GM18511 (cell line): ENCODE measurements at regions not wholly inside any gene's neighbourhood (a gene's known extent, or its start where the extent isn't known, plus 50 kb on each side); places are given as distances from the start of the nearest gene placed in this dataset.
"Not testable (repeated sequence)": the region's sequence is repeated elsewhere in the genome, so short reads cannot be mapped to it uniquely, and the experiment has no call there.

Experiments used
- ATAC-seq: cut with Tn5 transposase; IDR thresholded peaks from one replicate; pipeline ENCODE4 v1.9.1; 2021; ENCODE audit warnings: mild to moderate bottlenecking, moderate library complexity; ENCODE audit not compliant: unreplicated experiment

DNA sequence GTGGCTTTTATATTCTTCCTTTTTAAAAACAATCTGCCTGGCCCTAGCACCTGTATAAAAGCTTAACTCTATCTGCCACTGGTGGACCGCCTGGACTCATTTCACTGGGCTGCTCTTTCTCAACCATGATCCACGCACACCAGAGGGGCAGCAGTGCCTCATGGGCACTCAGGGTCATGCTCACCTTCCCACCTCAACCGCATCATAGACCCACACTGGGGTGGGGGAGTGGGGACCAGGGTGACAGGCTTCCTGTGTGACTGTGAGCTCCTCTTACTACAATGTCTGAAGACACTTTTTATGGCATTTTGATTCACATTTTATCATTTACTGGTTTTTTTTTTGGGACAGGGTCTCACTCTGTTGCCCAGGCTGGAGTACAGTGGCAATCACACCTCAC lies 4038.8 kb upstream of the TPTE start:
- not testable (repeated sequence) for ATAC-seq

DNA sequence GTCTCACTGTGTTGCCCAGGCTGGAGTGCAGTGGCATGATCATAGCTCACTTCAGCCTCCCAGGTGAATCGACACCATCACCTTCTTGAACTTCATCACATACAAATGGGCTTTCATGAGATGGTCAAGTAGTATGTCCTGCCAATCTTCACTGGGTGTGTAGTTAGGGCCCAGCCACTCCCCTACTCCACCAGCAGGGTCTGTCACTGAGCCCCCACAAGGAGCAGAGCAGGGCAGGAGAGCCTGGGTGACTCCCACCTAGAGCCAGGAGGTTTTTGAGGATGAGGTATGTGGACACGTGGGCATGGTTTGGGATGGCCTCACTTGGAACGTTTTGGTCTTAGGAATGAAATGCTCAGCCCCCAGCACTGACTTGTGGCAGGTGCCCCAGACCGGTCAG lies 4037.7 kb upstream of the TPTE start:
- ATAC-seq, result not testable (repeated sequence)

DNA sequence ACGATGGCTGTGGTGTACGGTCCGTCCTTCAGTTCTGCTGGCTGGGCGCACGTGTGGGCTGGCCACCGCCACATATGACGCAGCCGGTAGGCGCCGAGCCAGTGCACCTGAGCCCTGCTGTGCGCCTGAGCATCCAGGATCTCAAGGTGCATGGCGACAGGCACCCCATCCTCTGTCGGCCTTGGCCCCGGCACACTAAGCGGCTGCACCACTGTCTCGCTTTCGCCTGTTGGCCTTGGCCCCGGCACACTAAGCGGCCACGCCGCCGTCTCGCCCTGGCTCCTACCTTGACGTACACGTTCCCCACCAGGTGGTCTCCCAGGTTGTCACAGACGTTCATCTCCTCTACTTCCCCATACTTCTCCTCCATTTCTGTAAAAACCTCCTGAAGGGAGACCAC lies 4034.6 kb upstream of the TPTE start:
- ATAC-seq, result not testable (repeated sequence)

DNA sequence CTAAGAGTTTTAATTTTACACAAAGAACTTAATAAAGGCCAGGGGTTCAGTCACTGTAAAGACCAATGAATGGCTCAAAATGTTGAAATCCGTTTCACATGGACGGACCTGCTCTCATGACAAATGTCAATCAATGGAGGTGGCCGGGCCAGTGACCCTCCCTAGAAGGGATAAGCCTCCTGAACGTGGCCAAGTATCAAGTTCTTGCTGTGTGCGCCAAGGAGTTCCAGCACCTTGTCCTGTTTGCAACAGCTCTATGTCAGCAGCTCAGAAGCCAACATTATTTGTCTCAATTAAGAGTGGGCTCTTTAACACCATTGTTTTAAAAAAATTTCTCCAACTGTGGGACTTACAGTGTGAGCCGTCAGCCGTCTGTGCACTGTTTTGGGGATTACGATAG lies 4028.7 kb upstream of the TPTE start:
- not testable (repeated sequence) for ATAC-seq

DNA sequence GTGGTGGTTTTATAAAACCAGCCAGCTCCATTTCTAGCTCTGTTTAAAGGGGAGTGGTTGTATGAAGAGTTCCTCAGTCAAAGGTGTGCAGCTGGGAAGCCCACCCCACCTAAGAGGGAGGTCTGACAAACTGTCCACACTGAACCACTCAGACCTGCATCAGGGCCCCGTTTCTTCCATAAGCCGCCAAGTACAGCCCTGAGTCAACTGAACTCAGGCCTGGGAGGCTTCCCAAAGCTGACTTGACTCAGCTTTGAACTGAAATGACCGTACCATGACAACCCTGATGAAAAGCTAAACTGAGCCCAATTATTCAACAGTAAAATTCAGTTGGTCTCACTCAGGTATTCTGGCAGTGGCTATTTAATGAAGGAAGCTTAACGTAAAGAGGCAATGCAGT lies 4027.4 kb upstream of the TPTE start:
- ATAC-seq, result not testable (repeated sequence)

DNA sequence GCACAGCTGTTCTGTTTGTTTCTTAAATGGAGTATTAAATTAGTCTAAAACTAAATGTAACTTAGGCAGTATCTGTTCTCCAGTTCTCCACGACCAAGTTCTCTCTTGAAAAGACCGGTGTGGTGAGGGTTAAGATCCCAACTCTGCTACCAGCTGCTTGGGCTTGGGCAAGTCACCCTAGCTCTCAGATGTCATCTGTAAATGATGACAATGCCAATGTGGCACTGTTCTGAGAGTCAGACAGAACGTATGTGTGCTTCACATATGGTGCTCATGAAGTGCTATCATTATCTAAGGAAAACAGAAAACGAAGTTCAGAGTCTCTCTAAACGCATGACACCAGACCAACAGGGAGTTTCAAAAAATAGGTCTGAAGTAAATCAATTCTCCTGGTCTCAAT lies 4025.0 kb upstream of the TPTE start:
- not testable (repeated sequence) for ATAC-seq

DNA sequence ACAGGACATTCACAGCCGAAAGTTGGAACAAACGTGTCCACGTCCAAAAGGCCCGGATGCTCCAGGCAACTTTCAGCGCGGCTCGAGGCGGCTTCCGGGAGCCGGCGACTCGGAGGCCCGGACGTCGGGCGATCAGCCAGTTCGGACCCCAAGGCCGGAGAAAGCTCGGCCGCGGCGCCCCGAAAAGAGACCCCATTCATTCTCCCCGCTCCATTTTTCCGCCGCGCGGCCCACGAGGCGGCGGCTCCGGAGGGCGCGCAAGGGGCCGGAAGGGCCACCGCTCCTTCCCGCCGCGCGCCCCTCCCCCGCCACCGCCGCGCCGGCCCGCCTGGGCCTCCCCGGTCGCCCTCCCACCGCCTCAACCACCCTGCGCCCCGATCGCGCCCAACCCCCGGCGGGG lies 4022.7 kb upstream of the TPTE start:
- ATAC-seq, result peak; percentile 40

DNA sequence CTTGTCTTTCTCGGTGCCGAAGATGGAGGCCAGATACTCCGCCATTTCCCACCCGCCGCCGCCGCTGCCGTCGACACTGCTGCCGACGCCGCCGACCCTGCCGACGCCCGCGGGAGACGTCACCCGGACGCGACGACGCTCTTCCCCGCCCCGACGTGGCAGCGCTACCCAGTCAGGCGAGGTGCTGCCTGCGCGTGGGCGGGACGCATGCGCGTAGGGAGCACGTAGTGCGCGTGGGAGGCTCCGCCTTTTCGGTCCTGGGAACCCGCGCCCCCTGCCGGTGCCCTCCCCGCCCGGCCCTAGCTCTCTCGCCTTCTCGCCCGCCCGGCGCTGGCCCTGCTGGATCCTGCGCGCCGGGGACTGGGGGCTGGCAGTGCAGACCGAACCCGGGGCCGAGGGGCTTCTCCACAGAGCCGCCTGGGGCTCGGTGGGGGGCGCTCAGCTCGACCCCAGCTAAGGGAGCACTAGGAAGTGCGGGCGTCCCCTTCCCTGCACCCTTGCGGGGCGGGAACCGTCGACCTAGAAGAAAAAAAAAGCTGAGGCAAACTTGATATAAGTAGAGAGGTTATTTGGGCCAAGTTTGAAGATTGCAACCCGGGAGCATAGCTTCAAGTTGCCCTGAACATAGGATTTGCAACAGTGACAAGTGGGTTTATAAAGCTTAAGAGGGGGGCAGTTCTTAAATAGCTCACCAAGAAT lies 4022.1 kb upstream of the TPTE start:
- ATAC-seq, result peak; percentile 76

DNA sequence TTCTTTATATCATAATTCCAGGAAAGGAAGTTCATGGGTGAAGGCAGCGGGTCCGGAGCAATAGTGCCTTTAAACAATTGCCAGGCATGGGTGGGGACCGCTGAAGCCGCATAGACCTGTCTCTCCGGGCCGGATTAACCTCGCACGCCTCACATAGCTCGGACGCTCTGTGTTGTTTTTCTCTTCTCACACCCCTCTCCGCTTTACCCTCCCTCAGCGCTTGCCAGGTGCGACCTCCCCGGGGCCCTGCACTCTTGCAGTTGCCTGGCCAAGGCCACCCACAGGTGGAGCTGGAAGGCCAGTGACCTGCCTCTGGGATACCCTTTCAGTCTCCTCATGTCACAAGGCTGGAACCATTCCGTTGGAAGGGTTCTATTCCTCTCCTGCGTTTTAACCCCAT lies 4021.5 kb upstream of the TPTE start:
- ATAC-seq, result not testable (repeated sequence)

DNA sequence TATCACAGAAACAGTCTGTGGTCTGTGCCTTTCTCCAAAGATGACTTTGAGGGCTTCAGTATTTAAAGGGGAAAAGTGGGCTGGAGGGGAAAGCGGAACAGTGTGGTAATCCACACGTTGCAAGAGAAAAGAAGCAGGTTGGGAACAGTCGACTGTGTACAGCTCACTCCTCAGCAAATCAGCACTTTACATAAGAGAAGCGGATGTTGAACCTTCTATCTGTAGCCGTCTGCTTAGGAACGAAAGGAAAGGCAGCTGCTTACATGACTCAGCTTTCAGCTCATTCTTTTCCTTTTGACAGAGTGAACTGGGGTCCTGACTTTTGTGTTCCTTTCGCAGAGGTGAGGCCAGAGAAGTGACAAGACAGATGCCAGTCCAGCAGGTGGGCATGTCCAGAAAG lies 4020.7 kb upstream of the TPTE start:
- not testable (repeated sequence) for ATAC-seq

DNA sequence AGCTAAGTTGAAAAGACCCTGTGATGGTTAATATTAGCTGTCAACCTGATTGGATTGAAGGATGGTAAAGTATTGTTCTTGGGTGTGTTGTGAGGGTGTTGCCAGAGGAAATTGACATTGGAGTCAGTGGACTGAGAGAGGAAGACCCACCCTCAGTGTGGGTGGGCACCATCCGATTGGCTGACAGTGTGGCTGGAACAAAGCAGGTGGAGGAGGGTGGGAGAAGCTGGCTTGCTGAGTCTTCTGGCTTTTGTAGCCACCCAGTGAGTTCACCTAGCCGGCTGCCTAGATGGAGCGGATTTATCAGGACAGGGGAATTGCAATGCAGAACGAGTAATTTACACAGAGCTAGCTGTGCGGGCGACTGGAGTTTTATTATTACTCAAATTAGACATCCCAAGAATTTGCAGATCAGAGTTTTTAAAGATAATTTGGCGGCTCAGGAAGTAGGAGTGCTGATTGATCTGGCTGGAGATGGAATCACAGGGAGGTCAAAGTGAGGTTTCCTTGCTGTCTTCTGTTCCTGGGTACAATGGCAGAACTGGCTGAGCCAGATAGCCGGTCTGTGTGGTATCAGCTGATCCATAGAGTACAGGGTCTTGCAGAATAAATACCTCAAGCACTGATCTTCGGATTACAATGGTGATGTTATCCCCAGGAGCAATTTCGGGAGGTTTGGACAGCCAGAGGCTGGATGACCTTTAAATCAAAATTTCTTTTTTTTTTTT lies 4015.1 kb upstream of the TPTE start:
- not testable (repeated sequence) for ATAC-seq

DNA sequence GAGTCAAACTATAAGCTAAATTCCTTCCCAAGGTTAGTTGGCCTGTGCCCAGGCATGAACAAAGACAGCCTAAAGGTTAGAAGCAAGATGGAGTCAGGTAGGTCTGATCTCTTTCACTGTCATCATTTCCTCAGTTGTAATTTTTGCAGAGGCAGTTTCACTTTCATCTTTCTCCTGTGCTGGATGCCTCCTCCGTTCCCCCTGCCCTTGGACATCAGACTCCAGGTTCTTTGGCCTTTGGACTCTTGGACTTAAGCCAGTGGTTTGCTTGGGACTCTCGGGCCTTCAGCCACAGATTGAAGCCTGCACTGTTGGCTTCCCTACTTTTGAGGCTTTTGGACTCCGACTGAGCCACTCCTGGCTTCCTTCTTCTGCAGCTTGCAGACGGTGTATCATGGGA lies 4013.8 kb upstream of the TPTE start:
- ATAC-seq, result not testable (repeated sequence)

DNA sequence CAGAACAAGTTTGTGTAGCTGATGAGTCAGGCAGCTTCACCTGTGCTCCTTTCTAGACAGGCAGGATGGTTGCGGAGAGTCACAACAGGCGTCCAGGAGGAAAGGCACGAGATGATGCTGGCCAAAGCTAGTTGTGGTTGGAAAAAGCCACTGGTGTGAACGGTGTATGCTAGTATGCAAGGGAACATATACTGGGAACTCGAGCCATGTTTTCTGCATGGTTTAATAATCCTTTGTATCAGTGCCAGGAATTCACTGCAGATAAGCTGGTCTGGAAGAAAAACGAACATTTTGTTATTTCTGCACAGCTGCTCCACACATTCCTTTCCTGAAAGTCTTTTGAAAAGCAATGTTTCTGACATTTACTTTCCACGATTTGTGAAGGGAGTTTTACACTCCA lies 3999.6 kb upstream of the TPTE start:
- ATAC-seq, result not testable (repeated sequence)

DNA sequence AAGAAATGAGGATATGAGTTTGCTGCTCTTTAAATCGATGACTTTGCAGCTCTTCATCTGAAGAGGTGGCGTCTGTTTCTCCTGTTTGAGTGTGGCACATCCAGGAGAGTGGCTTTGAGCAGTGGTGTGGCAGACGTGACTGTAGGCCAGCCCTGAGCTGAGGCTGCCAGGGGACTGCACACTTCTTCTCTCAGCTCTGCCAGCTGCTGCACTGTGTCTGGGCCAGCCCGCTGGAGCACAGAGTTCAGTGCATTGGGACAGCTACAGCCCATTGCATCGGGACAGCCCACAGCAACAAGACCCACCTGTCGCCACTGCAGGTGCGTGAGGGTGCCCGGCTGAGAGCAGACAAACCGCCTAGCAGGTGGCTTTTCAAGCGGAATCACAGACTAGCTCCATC lies 3995.2 kb upstream of the TPTE start:
- not testable (repeated sequence) for ATAC-seq

DNA sequence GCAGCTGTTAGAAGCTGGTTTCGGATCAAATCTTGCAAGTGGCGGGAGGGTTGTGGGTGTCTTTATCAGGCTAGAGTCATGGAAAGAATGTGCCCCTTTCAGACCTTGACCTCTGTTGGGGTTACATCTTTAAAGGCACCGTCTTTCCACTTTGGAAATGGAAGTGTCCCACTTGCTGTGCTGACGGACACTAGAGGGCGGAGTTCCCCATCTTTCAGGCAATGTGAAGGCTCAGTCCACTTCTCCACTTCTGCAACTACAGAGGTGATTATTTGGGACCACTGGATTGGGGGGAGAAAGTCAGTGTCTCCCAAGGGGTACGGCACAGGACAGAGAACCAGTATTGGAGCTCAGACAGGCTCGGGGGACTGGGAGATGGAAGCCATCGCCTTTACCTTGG lies 3990.7 kb upstream of the TPTE start:
- ATAC-seq, result not testable (repeated sequence)

DNA sequence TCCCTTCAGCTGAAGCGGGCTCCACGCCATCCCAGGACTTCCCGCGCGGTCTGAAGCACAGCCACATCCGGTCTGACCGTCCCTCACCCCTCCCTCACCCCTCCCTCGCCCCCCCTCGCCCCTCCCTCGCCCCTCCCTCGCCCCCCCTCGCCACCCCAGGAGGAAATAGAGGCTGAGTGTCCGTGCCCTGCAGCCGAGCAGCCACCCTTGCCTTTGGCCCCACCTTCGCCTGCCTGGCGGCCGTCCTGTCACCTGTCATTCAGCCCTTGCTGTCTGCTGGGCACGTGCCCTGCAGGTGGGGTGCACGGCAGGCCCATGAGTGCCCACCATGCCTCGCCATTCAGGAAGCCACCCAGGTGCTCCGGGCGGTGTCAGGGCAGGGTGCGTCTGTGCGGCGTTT lies 3988.1 kb upstream of the TPTE start:
- not testable (repeated sequence) for ATAC-seq

DNA sequence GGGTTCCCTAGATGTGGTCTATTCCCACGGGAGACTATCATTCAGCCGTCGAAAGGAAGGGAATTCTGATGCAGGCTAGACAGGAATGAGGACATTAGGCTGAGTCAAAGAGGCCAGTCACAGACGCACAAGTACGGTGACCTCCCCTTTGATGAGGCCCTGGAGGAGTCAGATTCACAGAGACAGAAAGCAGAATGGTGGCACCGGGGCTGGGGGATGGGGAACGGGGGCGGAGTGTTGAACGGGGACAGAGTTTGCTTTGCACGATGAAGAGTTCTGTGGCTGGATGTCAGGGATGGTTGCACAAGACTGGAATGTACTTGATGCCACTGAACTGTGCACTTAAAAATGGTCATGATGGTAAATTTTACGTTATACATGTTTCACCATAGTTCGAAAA lies 3983.1 kb upstream of the TPTE start:
- not testable (repeated sequence) for ATAC-seq

DNA sequence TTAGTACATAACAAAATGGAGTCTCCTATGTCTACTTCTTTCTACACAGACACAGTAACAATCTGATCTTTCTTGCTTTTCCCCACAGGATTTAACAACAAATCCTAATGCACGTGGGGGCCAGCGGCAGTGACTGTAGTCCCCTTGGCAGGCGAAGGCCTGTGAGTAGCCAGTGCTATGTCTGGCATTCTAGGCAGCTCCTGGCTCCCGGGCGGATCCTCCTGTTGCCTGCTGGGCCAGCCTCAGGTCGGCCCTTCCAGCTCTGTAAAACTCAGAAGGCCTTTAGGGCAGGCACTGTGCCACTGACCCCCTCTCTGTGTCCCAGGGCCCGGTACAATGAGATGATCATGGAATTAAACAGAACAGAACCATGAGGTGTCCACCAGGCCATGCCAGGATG lies 3981.7 kb upstream of the TPTE start:
- ATAC-seq, result not testable (repeated sequence)

DNA sequence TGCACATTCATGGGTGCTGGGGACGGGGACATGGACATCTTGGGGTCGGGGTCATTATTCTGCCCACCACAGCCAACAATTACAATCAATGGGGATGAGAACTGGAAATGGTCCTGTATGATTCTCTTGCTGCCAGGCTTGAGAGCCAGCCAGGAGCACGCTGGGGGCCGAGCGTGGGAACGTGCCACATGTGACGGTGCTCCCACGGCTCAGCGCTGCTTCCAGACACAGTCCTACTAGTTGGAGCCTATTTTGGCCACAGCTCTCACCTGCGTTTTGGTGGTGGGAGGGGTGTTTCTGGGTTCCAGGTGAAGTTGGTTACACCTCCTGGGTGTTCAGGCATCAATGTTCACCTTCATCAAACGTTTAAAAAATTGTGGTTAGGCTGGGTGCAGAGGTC lies 3980.3 kb upstream of the TPTE start:
- ATAC-seq, result not testable (repeated sequence)

DNA sequence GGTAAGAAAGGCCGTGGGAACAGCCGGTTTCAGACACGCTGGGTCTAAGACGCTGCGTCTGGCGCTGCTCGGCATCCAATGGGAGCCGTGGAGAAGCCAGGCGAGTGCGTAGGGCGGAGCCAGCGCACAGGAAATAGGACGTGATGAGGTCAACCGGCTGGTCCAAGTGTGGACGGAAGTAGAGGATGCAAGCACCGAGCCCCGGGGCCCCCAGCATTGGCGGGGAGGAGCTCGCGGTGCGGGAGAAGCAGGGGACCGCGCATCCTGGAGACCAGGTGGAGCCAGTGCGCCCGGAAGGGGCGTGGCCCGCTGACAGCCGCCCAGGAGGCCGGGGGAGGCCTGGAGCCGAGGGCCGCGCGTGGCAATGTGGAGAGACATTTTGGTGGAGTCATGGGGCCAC lies 3976.1 kb upstream of the TPTE start:
- not testable (repeated sequence) for ATAC-seq

DNA sequence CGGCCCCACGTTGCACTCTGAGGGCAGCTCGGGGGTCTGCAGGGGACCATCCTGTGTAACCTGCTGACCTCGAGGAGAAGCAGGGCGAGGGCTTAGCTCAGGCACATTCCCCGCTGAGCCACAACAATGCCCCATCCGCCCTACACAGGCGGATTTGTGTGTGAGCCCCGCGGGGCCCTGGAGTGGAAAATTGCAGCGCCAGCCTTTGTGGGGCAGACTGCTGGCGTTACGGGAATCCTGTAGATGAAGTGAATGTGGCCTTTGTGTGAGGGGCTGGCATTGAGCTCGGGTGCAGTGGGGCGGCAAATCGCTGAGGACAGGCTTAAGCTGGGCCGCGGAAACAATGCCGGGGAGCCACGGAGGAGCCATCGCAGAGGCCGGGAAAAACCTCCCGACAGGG lies 3970.3 kb upstream of the TPTE start:
- ATAC-seq, result not testable (repeated sequence)
